ENCODE measurements at regions not wholly inside any gene's neighbourhood (a gene's known extent, or its start where the extent isn't known, plus 50 kb on each side); places are given as distances from the start of the nearest gene placed in this dataset.

- TF ChIP-seq POLR2A (IDR thresholded peaks at IDR 0.05): no peak
- TF ChIP-seq, protein P1, sequence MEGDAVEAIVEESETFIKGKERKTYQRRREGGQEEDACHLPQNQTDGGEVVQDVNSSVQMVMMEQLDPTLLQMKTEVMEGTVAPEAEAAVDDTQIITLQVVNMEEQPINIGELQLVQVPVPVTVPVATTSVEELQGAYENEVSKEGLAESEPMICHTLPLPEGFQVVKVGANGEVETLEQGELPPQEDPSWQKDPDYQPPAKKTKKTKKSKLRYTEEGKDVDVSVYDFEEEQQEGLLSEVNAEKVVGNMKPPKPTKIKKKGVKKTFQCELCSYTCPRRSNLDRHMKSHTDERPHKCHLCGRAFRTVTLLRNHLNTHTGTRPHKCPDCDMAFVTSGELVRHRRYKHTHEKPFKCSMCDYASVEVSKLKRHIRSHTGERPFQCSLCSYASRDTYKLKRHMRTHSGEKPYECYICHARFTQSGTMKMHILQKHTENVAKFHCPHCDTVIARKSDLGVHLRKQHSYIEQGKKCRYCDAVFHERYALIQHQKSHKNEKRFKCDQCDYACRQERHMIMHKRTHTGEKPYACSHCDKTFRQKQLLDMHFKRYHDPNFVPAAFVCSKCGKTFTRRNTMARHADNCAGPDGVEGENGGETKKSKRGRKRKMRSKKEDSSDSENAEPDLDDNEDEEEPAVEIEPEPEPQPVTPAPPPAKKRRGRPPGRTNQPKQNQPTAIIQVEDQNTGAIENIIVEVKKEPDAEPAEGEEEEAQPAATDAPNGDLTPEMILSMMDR (IDR thresholded peaks at IDR 0.05 in 8 of 11, conservative IDR thresholded peaks at IDR 0.05 in 3 of 11): no peak
Observed at GRCh38 chr12:90166671-90167070, 458.0 kb upstream of the ATP2B1 start.

Measured in spleen (tissue), 7 donors.